Middle frontal gyrus (tissue), 1 donor: ENCODE measurements at regions not wholly inside any gene's neighbourhood (a gene's known extent, or its start where the extent isn't known, plus 50 kb on each side); places are given as distances from the start of the nearest gene placed in this dataset.

Experiments
- DNase-seq: peaks from one replicate; pipeline ENCODE4 v3.0.0-alpha.2; 2015; ENCODE audit warnings: low spot score; ENCODE audit errors: extremely low spot score

- DNase-seq: no peak
These were observed 51.8 kb upstream of the CASZ1 start for GRCh38 chr1:10848109-10848684.

- no peak for DNase-seq
These were observed 53.6 kb upstream of the CASZ1 start for GRCh38 chr1:10850026-10850425.

GRCh38 chr1:10851024-10852013 is 54.9 kb upstream of the CASZ1 start:
- DNase-seq: no peak

GRCh38 chr1:10852018-10852417 is 55.6 kb upstream of the CASZ1 start:
- DNase-seq: no peak

- no peak for DNase-seq
These were observed 56.0 kb upstream of the CASZ1 start for GRCh38 chr1:10852486-10852885.

GRCh38 chr1:10852998-10853520 is 56.6 kb upstream of the CASZ1 start:
- DNase-seq: no peak

GRCh38 chr1:10853701-10854100 is 57.3 kb upstream of the CASZ1 start:
- DNase-seq: no peak

GRCh38 chr1:10854856-10855459 is 58.5 kb upstream of the CASZ1 start:
- no peak for DNase-seq

- no peak for DNase-seq
These were observed 59.8 kb upstream of the CASZ1 start for GRCh38 chr1:10856176-10856683.

GRCh38 chr1:10856863-10857598 is 60.6 kb upstream of the CASZ1 start:
- DNase-seq: no peak

GRCh38 chr1:10857687-10858086 is 61.2 kb upstream of the CASZ1 start:
- no peak for DNase-seq

- DNase-seq: no peak
These were observed 63.8 kb upstream of the CASZ1 start for GRCh38 chr1:10860218-10860617.

- DNase-seq: no peak
These were observed 64.2 kb upstream of the CASZ1 start for GRCh38 chr1:10860682-10861081.

- no peak for DNase-seq
These were observed 65.4 kb upstream of the CASZ1 start for GRCh38 chr1:10861822-10862221.

- DNase-seq: no peak
These were observed 66.4 kb upstream of the CASZ1 start for GRCh38 chr1:10862743-10863335.

- DNase-seq: no peak
These were observed 67.4 kb upstream of the CASZ1 start for GRCh38 chr1:10863886-10864285.

- no peak for DNase-seq
These were observed 68.3 kb upstream of the CASZ1 start for GRCh38 chr1:10864776-10865175.

- no peak for DNase-seq
These were observed 69.3 kb upstream of the CASZ1 start for GRCh38 chr1:10865518-10866320.

GRCh38 chr1:10866321-10867093 is 70.1 kb upstream of the CASZ1 start:
- DNase-seq: no peak
